HCT116 (cell line): ENCODE measurements at regions not wholly inside any gene's neighbourhood (a gene's known extent, or its start where the extent isn't known, plus 50 kb on each side); places are given as distances from the start of the nearest gene placed in this dataset.

Experiments
- POLR2A ChIP-seq: IDR thresholded peaks from 2 replicates; pipeline ENCODE4 v1.7.0; 2011; ENCODE audit warnings: borderline replicate concordance; ENCODE audit not compliant: insufficient read depth, insufficient read length; ENCODE audit errors: extremely low read depth
- POLR2AphosphoS5 ChIP-seq: IDR thresholded peaks from 2 replicates; pipeline ENCODE4 v1.6.1; 2011; ENCODE audit warnings: mild to moderate bottlenecking, low read depth, low read length, moderate library complexity
- TF ChIP-seq, protein P1 (sequence below), 3 experiments: fragments of 200-600 bp in 1 of 3; sonication (generic) in 1 of 3; IDR thresholded peaks in 2 of 3; conservative IDR thresholded peaks in 1 of 3; 2 replicates each; pipeline ENCODE4 v1.5.1; 2012 to 2017; ENCODE audit warnings: low read depth in 2 of 3, low read length in 2 of 3, antibody characterized with exemption in 1 of 3, borderline replicate concordance in 1 of 3, control low read depth in 1 of 3, mild to moderate bottlenecking in 1 of 3, mixed read lengths in 1 of 3, mixed run types in 1 of 3, moderate library complexity in 1 of 3; ENCODE audit not compliant: insufficient read depth in 1 of 3

DNA sequence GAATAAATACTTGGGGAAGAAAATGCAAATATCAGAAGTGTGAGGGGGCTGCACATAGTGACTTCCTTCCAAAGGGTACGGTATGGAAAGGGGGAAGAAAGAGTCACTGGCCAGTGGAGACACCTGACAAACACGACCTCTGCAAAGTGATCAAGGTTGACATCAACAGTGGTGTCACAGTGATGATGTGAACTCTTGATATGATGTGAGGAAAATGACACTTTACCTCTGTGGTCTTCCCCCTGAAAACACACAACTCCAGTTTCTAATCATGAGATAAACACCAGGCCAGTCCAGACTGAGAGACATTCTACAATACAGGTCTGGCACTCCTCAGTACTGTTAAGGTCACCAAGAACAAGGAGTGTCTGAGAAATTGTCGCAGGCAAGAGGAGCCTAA, 169.7 kb downstream of the BUB3 start:
- TF ChIP-seq, protein P1, sequence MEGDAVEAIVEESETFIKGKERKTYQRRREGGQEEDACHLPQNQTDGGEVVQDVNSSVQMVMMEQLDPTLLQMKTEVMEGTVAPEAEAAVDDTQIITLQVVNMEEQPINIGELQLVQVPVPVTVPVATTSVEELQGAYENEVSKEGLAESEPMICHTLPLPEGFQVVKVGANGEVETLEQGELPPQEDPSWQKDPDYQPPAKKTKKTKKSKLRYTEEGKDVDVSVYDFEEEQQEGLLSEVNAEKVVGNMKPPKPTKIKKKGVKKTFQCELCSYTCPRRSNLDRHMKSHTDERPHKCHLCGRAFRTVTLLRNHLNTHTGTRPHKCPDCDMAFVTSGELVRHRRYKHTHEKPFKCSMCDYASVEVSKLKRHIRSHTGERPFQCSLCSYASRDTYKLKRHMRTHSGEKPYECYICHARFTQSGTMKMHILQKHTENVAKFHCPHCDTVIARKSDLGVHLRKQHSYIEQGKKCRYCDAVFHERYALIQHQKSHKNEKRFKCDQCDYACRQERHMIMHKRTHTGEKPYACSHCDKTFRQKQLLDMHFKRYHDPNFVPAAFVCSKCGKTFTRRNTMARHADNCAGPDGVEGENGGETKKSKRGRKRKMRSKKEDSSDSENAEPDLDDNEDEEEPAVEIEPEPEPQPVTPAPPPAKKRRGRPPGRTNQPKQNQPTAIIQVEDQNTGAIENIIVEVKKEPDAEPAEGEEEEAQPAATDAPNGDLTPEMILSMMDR (IDR thresholded peaks at IDR 0.05 in 2 of 3, conservative IDR thresholded peaks at IDR 0.05 in 1 of 3; ENCODE audit: borderline replicate concordance in 1 of 3, insufficient read depth in 1 of 3, low read depth in 2 of 3, low read length in 2 of 3) = no peak
- TF ChIP-seq POLR2AphosphoS5 (no peak), POLR2A (no peak)
